Esophagus muscularis mucosa (tissue), 4 donors: ENCODE measurements at regions not wholly inside any gene's neighbourhood (a gene's known extent, or its start where the extent isn't known, plus 50 kb on each side); places are given as distances from the start of the nearest gene placed in this dataset.

ENCODE experiments used
- DNase-seq: peaks from one replicate; pipeline ENCODE4 v3.0.0-alpha.2; 2017; ENCODE audit errors: extremely low spot score
- H3K27ac ChIP-seq, 4 donors: fragments of 200-600 bp; sonication (generic); replicated peaks in 1 of 4; 1 replicate in 3 of 4; 2 replicates in 1 of 4; pipeline ENCODE4 v1.5.1; 2016 to 2019; ENCODE audit warnings: mild to moderate bottlenecking in 1 of 4
- H3K27me3 ChIP-seq, 4 donors: fragments of 200-600 bp; sonication (generic); one replicate each; pipeline versions ENCODE4 v1.5.1 to v1.6.0; 2016 to 2019
- H3K36me3 ChIP-seq, 4 donors: fragments of 200-600 bp; sonication (generic); one replicate each; pipeline ENCODE4 v1.5.1; 2016 to 2019
- H3K4me1 ChIP-seq, 4 donors: fragments of 200-600 bp; sonication (generic); one replicate each; pipeline ENCODE4 v1.5.1; 2016 to 2019
- H3K4me3 ChIP-seq, 4 donors: fragments of 200-600 bp; sonication (generic); 1 replicate in 2 of 4; 2 replicates in 2 of 4; pipeline ENCODE4 v1.5.1; 2016 to 2019; ENCODE audit warnings: mild to moderate bottlenecking in 4 of 4, moderate library complexity in 1 of 4
- H3K9me3 ChIP-seq, 4 donors: fragments of 200-600 bp; sonication (generic); 1 replicate in 3 of 4; 2 replicates in 1 of 4; pipeline ENCODE4 v1.5.1; 2016 to 2019
- CTCF ChIP-seq, 3 experiments: fragments of 200-600 bp in 2 of 3; fragments of 450-650 bp in 1 of 3; sonication (generic) in 2 of 3; IDR thresholded peaks; one replicate each; pipeline ENCODE4 v1.5.1; 2017 to 2019; ENCODE audit warnings: antibody characterized with exemption in 3 of 3, mild to moderate bottlenecking in 2 of 3, moderate library complexity in 1 of 3
- EP300 ChIP-seq: sonication (generic); formaldehyde crosslinking; IDR thresholded peaks from one replicate; pipeline ENCODE4 v1.6.1; 2017; ENCODE audit warnings: antibody characterized with exemption
- POLR2A ChIP-seq: fragments of 450-650 bp; IDR thresholded peaks from one replicate; pipeline ENCODE4 v1.6.1; 2017; ENCODE audit warnings: antibody characterized with exemption, moderate library complexity, mild to moderate bottlenecking, low read depth
- POLR2AphosphoS5 ChIP-seq, 2 donors: sonication (generic); formaldehyde crosslinking; IDR thresholded peaks; one replicate each; pipeline ENCODE4 v1.6.1; 2017; ENCODE audit warnings: antibody characterized with exemption in 2 of 2
- WGBS: methylation state at CpG from one replicate; pipeline ENCODE4 v1.1.5; 2018; 5-methylcytosine and 5-hydroxymethylcytosine counted together
- intact Hi-C: fragments of 100-400 bp; cut with DNase I; formaldehyde crosslinking; loops from one replicate; pipeline ENCODE4 v1.15.1; 2023

GRCh38 chr2:129254718-129255117 is 724.7 kb upstream of the RAB6C start:
- no peaks in the 10 kb centered on the region for H3K36me3 ChIP-seq
- H3K4me1 ChIP-seq, result no peaks in the 10 kb centered on the region
- DNase-seq, result no peak
- H3K9me3 ChIP-seq, result peaks cover 0 to 20% (median 9%) of the 10 kb centered on the region in 4 donors
- H3K27me3 ChIP-seq, result peaks cover 0 to 4% (median 0%) of the 10 kb centered on the region in 4 donors
- TF ChIP-seq EP300, result no peak
- no peak for TF ChIP-seq POLR2AphosphoS5 (IDR thresholded peaks at IDR 0.05)
- TF ChIP-seq CTCF (IDR thresholded peaks at IDR 0.05), result no peak
- TF ChIP-seq POLR2A, result no peak
- H3K4me3 ChIP-seq, result no peak overlapping the region
- H3K27ac ChIP-seq, result no peak overlapping the region
- intact Hi-C loops, result no loop called here
- 95% methylated on average over 5 of the region's 5 CpGs for whole genome bisulfite sequencing

- peaks cover 0 to 4% (median 0%) of the 10 kb centered on the region in 4 donors for H3K27me3 ChIP-seq
- TF ChIP-seq EP300, result no peak
- TF ChIP-seq CTCF (IDR thresholded peaks at IDR 0.05), result no peak
- TF ChIP-seq POLR2A, result no peak
- TF ChIP-seq POLR2AphosphoS5 (IDR thresholded peaks at IDR 0.05), result no peak
- H3K4me1 ChIP-seq, result no peaks in the 10 kb centered on the region
- H3K4me3 ChIP-seq, result no peak overlapping the region
- H3K27ac ChIP-seq, result no peak overlapping the region
- H3K9me3 ChIP-seq, result peaks cover 0 to 20% (median 12%) of the 10 kb centered on the region in 4 donors
- peak; percentile 47 for DNase-seq
- intact Hi-C loops, result no loop called here
- WGBS, result 89% methylated on average over 4 of the region's 4 CpGs
- H3K36me3 ChIP-seq, result no peaks in the 10 kb centered on the region
Observed at GRCh38 chr2:129255610-129256313, 723.7 kb upstream of the RAB6C start.

DNA sequence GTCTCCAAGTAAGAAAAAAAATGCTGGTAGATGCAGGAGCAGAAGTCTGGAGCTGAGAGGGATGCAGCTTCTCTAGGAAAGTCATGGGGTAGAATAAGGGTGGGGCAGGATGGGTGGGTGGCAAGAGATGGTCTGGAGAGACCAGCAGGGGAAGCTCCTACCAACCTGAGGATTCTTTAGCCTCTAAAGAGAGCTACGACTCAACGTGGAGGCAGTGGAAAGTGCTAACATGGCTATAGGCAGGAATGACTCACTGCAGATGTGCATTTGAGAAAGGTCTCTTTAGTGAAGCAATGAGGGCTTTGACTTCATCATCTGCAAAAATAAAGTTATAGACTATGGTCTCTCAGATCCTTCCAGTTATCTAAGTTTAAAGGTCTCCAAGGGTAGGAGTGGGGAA is 722.8 kb upstream of the RAB6C start:
- H3K36me3 ChIP-seq, result no peaks in the 10 kb centered on the region
- H3K27me3 ChIP-seq, result peaks cover 0 to 4% (median 0%) of the 10 kb centered on the region in 4 donors
- no peaks in the 10 kb centered on the region for H3K4me1 ChIP-seq
- H3K27ac ChIP-seq, result no peak overlapping the region
- WGBS, result 93% methylated on average over 2 of the region's 2 CpGs
- no peak overlapping the region for H3K4me3 ChIP-seq
- peaks cover 0 to 20% (median 12%) of the 10 kb centered on the region in 4 donors for H3K9me3 ChIP-seq
- TF ChIP-seq POLR2AphosphoS5 (IDR thresholded peaks at IDR 0.05), result no peak
- peak; percentile 8 for DNase-seq
- intact Hi-C loops, result no loop called here

- H3K4me3 ChIP-seq, result no peak overlapping the region
- intact Hi-C loops, result no loop called here
Observed at GRCh38 chr2:129262934-129263333, 716.5 kb upstream of the RAB6C start.

GRCh38 chr2:129263939-129264338 is 715.5 kb upstream of the RAB6C start:
- DNase-seq, result no peak
- Histone ChIP-seq H3K4me3 (no peak overlapping the region), H3K4me1 (no peaks in the 10 kb centered on the region), H3K27ac (no peak overlapping the region), H3K27me3 (no peaks in the 10 kb centered on the region), H3K36me3 (no peaks in the 10 kb centered on the region), H3K9me3 (peaks cover 0 to 23% (median 11%) of the 10 kb centered on the region in 4 donors)
- TF ChIP-seq POLR2A, result no peak
- TF ChIP-seq CTCF (IDR thresholded peaks at IDR 0.05), result no peak
- TF ChIP-seq POLR2AphosphoS5 (IDR thresholded peaks at IDR 0.05), result no peak
- TF ChIP-seq EP300, result no peak
- intact Hi-C loops, result no loop called here

More at GRCh38 chr2:129262934-129263333, 716.5 kb upstream of the RAB6C start:
- no peak for DNase-seq
- Histone ChIP-seq H3K9me3 (peaks cover 0 to 25% (median 16%) of the 10 kb centered on the region in 4 donors), H3K4me1 (no peaks in the 10 kb centered on the region), H3K27me3 (no peaks in the 10 kb centered on the region), H3K27ac (no peak overlapping the region), H3K36me3 (no peaks in the 10 kb centered on the region)
- TF ChIP-seq POLR2A (no peak), POLR2AphosphoS5 (IDR thresholded peaks at IDR 0.05) (no peak), EP300 (no peak), CTCF (IDR thresholded peaks at IDR 0.05) (no peak)
